OCI-LY3 (cell line): ENCODE measurements at regions not wholly inside any gene's neighbourhood (a gene's known extent, or its start where the extent isn't known, plus 50 kb on each side); places are given as distances from the start of the nearest gene placed in this dataset.

Experiments used
- H2AFZ ChIP-seq: fragments of 200-600, 300-600 bp; shearing (Covaris generic); 2 replicates; pipeline ENCODE4 v1.6.0; 2014; ENCODE audit warnings: antibody characterized with exemption, low read depth, low read length
- H3K27ac ChIP-seq: fragments of 200-600, 300-600 bp; sonication (generic); 2 replicates; pipeline ENCODE4 v1.5.1; 2014; ENCODE audit warnings: mild to moderate bottlenecking, low read length, moderate library complexity, mixed read lengths
- H3K27me3 ChIP-seq: fragments of 200-600, 300-600 bp; sonication (generic); 2 replicates; pipeline ENCODE4 v1.6.1; 2014; ENCODE audit warnings: low read depth, low read length, mixed read lengths
- H3K36me3 ChIP-seq: fragments of 200-600, 300-600 bp; sonication (generic); replicated peaks from 2 replicates; pipeline ENCODE3; 2014; ENCODE audit warnings: low read depth, low read length, mixed read lengths
- H3K4me1 ChIP-seq: fragments of 300-600, 200-600 bp; sonication (generic); 2 replicates; pipeline ENCODE4 v1.6.1; 2014; ENCODE audit warnings: low read length, mixed read lengths
- H3K4me2 ChIP-seq: fragments of 200-600, 300-600 bp; sonication (generic); 2 replicates; pipeline ENCODE4 v1.6.1; 2014; ENCODE audit warnings: low read length, mixed read lengths
- H3K4me3 ChIP-seq: fragments of 300-600, 200-600 bp; sonication (generic); 2 replicates; pipeline ENCODE4 v1.5.1; 2014; ENCODE audit warnings: antibody characterized with exemption, mild to moderate bottlenecking, low read length, moderate library complexity
- H3K79me2 ChIP-seq: fragments of 300-600, 200-600 bp; shearing (Covaris generic); 2 replicates; pipeline ENCODE4 v1.6.1; 2014; ENCODE audit warnings: mild to moderate bottlenecking, low read length, mixed read lengths
- H3K9ac ChIP-seq: fragments of 300-600, 200-600 bp; shearing (Covaris generic); 2 replicates; pipeline ENCODE4 v1.6.0; 2014; ENCODE audit warnings: mild to moderate bottlenecking, low read length, moderate library complexity
- H3K9me3 ChIP-seq: fragments of 200-600, 300-600 bp; shearing (Covaris generic); 2 replicates; pipeline ENCODE4 v1.6.1; 2014; ENCODE audit warnings: low read length, mixed read lengths; ENCODE audit not compliant: insufficient read depth
- H4K20me1 ChIP-seq: fragments of 200-600, 300-600 bp; sonication (generic); 2 replicates; pipeline ENCODE4 v1.6.1; 2016; ENCODE audit warnings: low read length, mixed read lengths; ENCODE audit not compliant: insufficient read depth
- EZH2phosphoT487 ChIP-seq: fragments of 200-600 bp; shearing (Covaris generic); IDR thresholded peaks from 2 replicates; pipeline ENCODE4 v1.6.1; 2018; ENCODE audit warnings: antibody characterized with exemption, mixed run types, low read depth
- TF ChIP-seq, protein P1 (sequence below): fragments of 200-600, 300-600 bp; sonication (generic); IDR thresholded peaks from 2 replicates; pipeline ENCODE4 v1.5.1; 2014; ENCODE audit warnings: antibody characterized with exemption, low read length, low read depth

DNA sequence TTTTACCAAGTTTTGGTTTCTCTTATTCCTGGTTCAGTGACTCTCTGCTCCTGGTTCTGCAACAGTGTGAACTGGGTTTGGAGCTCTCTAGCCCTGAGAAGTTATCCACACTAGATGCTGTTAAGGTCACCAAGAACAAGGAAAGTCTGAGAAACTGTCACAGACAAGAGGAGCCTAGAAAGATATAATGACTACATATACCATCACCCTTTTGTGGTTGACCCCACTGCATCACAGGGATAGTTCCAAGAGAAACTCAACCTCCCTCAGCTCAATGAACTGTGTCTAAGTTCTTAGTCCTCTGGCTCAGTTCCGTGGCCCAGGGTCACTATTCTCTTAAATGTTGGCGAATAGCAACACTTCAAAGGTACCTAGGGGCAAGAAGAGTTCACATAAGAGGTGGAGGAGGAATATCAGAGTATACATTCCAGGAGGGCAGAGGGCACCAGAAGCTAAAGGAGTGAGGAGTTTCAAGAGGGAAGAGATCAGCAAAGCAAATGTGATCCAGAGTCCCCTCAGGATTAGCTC lies 171.5 kb downstream of the BUB3 start:
- H3K4me1 ChIP-seq, result no peaks in the 10 kb centered on the region
- no peaks in the 10 kb centered on the region for H3K27me3 ChIP-seq
- H3K4me2 ChIP-seq, result no peak overlapping the region
- H4K20me1 ChIP-seq, result no peaks in the 10 kb centered on the region
- no peaks in the 10 kb centered on the region for H3K36me3 ChIP-seq
- no peaks in the 10 kb centered on the region for H3K9me3 ChIP-seq
- no peak overlapping the region for H3K27ac ChIP-seq
- H3K9ac ChIP-seq, result no peak overlapping the region
- H3K79me2 ChIP-seq, result no peaks in the 10 kb centered on the region
- TF ChIP-seq, protein P1, sequence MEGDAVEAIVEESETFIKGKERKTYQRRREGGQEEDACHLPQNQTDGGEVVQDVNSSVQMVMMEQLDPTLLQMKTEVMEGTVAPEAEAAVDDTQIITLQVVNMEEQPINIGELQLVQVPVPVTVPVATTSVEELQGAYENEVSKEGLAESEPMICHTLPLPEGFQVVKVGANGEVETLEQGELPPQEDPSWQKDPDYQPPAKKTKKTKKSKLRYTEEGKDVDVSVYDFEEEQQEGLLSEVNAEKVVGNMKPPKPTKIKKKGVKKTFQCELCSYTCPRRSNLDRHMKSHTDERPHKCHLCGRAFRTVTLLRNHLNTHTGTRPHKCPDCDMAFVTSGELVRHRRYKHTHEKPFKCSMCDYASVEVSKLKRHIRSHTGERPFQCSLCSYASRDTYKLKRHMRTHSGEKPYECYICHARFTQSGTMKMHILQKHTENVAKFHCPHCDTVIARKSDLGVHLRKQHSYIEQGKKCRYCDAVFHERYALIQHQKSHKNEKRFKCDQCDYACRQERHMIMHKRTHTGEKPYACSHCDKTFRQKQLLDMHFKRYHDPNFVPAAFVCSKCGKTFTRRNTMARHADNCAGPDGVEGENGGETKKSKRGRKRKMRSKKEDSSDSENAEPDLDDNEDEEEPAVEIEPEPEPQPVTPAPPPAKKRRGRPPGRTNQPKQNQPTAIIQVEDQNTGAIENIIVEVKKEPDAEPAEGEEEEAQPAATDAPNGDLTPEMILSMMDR, result no peak
- no peak for TF ChIP-seq EZH2phosphoT487
- no peak overlapping the region for H2AFZ ChIP-seq
- H3K4me3 ChIP-seq, result no peak overlapping the region

DNA sequence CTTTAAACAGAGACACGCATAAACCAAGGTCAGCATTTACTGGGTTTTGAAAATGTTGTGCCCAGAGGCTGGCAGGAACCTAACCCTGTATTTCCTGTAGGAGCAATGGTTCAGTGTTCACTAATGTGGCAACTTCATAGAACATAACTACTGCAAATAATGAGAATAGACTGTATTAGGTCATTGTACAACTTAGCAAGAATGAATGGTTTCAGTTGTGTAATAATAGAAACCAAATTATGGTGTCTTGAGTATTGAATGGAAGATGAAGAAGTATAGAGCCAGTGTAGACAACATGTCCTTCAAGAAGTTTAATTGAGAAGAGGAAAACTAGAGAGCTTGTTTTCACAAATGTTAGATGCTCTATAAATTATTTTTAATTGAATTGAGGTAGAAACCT lies 172.5 kb downstream of the BUB3 start:
- H3K4me1 ChIP-seq, result no peaks in the 10 kb centered on the region
- H4K20me1 ChIP-seq, result no peaks in the 10 kb centered on the region
- no peak overlapping the region for H3K27ac ChIP-seq
- no peak overlapping the region for H3K9ac ChIP-seq
- H2AFZ ChIP-seq, result no peak overlapping the region
- H3K79me2 ChIP-seq, result no peaks in the 10 kb centered on the region
- no peaks in the 10 kb centered on the region for H3K27me3 ChIP-seq
- H3K4me2 ChIP-seq, result no peak overlapping the region
- no peak overlapping the region for H3K4me3 ChIP-seq
- TF ChIP-seq, protein P1, result no peak
- no peak for TF ChIP-seq EZH2phosphoT487
- H3K36me3 ChIP-seq, result no peaks in the 10 kb centered on the region
- H3K9me3 ChIP-seq, result no peaks in the 10 kb centered on the region

DNA sequence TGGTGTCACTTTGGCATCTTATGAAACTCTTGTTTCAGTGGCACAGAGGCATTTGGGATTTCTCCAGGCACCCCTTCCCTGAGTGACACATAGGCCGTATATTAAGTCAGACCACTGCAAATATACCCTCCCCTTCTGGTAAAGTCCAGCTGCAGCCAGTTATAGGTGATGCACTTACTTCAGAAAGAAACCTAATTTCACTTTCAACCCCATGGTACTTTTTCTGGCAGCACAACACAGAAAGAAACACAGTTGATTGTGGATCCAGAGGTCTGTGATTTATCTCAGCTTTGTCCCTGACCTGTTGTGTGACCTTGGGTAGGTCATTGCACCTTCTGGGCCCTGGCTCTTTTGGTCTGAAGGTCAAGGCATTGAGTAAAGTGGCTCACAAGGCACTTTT lies 173.2 kb downstream of the BUB3 start:
- no peak overlapping the region for H3K27ac ChIP-seq
- H3K27me3 ChIP-seq, result no peaks in the 10 kb centered on the region
- TF ChIP-seq EZH2phosphoT487, result no peak
- TF ChIP-seq, protein P1, result no peak
- no peak overlapping the region for H3K4me3 ChIP-seq
- no peaks in the 10 kb centered on the region for H3K79me2 ChIP-seq
- no peak overlapping the region for H3K4me2 ChIP-seq
- no peaks in the 10 kb centered on the region for H4K20me1 ChIP-seq
- H3K9me3 ChIP-seq, result no peaks in the 10 kb centered on the region
- H2AFZ ChIP-seq, result no peak overlapping the region
- H3K9ac ChIP-seq, result no peak overlapping the region
- H3K36me3 ChIP-seq, result no peaks in the 10 kb centered on the region
- no peaks in the 10 kb centered on the region for H3K4me1 ChIP-seq

DNA sequence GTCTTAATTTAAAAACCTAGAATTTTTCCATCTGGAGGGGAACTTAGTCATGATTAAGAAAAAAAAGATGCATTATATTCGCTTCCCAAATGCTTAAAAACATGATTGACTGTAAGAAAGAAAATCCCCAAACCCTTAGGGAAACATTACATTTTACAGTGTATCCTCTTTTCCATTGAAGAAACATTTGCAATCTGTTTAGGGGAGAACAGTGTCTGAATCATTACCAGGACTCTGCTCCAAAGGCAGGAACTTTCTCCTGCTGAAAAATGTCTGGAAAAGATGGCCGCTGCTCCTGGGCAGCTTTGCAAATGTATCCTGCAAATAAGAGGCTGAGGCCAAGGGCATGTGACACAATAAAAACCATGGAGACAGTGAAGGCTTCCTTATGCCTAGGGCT lies 173.7 kb downstream of the BUB3 start:
- Histone ChIP-seq H4K20me1 (no peaks in the 10 kb centered on the region), H3K79me2 (no peaks in the 10 kb centered on the region), H2AFZ (no peak overlapping the region), H3K27ac (no peak overlapping the region), H3K4me1 (no peaks in the 10 kb centered on the region), H3K4me2 (no peak overlapping the region), H3K4me3 (no peak overlapping the region), H3K9ac (no peak overlapping the region), H3K9me3 (no peaks in the 10 kb centered on the region), H3K27me3 (no peaks in the 10 kb centered on the region), H3K36me3 (no peaks in the 10 kb centered on the region)
- no peak for TF ChIP-seq EZH2phosphoT487
- TF ChIP-seq, protein P1, result no peak
